Esophagus muscularis mucosa (tissue), 4 donors: ENCODE measurements at regions not wholly inside any gene's neighbourhood (a gene's known extent, or its start where the extent isn't known, plus 50 kb on each side); places are given as distances from the start of the nearest gene placed in this dataset.

Experiments used
- EP300 ChIP-seq: sonication (generic); formaldehyde crosslinking; IDR thresholded peaks from one replicate; pipeline ENCODE4 v1.6.1; 2017; ENCODE audit warnings: antibody characterized with exemption
- POLR2A ChIP-seq: fragments of 450-650 bp; IDR thresholded peaks from one replicate; pipeline ENCODE4 v1.6.1; 2017; ENCODE audit warnings: antibody characterized with exemption, moderate library complexity, mild to moderate bottlenecking, low read depth
- TF ChIP-seq, protein P1 (sequence below), 3 experiments: fragments of 200-600 bp in 2 of 3; fragments of 450-650 bp in 1 of 3; sonication (generic) in 2 of 3; IDR thresholded peaks; one replicate each; pipeline ENCODE4 v1.5.1; 2017 to 2019; ENCODE audit warnings: antibody characterized with exemption in 3 of 3, mild to moderate bottlenecking in 2 of 3, moderate library complexity in 1 of 3

- TF ChIP-seq EP300 (no peak), POLR2A (no peak)
- TF ChIP-seq, protein P1, sequence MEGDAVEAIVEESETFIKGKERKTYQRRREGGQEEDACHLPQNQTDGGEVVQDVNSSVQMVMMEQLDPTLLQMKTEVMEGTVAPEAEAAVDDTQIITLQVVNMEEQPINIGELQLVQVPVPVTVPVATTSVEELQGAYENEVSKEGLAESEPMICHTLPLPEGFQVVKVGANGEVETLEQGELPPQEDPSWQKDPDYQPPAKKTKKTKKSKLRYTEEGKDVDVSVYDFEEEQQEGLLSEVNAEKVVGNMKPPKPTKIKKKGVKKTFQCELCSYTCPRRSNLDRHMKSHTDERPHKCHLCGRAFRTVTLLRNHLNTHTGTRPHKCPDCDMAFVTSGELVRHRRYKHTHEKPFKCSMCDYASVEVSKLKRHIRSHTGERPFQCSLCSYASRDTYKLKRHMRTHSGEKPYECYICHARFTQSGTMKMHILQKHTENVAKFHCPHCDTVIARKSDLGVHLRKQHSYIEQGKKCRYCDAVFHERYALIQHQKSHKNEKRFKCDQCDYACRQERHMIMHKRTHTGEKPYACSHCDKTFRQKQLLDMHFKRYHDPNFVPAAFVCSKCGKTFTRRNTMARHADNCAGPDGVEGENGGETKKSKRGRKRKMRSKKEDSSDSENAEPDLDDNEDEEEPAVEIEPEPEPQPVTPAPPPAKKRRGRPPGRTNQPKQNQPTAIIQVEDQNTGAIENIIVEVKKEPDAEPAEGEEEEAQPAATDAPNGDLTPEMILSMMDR (IDR thresholded peaks at IDR 0.05) = no peak
These were observed 162.7 kb downstream of the HIPK3 start for GRCh38 chr11:33419924-33420323.
